Mesothelial cell of epicardium (in vitro differentiated cells): ENCODE measurements at regions not wholly inside any gene's neighbourhood (a gene's known extent, or its start where the extent isn't known, plus 50 kb on each side); places are given as distances from the start of the nearest gene placed in this dataset.

ENCODE experiments used
- DNase-seq, 2 experiments: peaks; one replicate each; pipeline ENCODE4 v3.0.0; 2021; ENCODE audit warnings: low spot score in 2 of 2; ENCODE audit not compliant: unreplicated experiment in 2 of 2
- H3K27ac Mint-ChIP-seq: 2 replicates; pipeline ENCODE4 v1.8.0; 2021; ENCODE audit warnings: mixed read lengths
- H3K27me3 Mint-ChIP-seq: 2 replicates; pipeline ENCODE4 v1.8.0; 2021; ENCODE audit warnings: low read depth, mixed read lengths
- H3K36me3 Mint-ChIP-seq: 2 replicates; pipeline ENCODE4 v1.8.0; 2021; ENCODE audit warnings: mixed read lengths
- H3K4me1 Mint-ChIP-seq: 2 replicates; pipeline ENCODE4 v1.8.0; 2021; ENCODE audit warnings: mixed read lengths
- H3K4me3 Mint-ChIP-seq: 2 replicates; pipeline ENCODE4 v1.8.0; 2021; ENCODE audit warnings: mild to moderate bottlenecking, moderate library complexity, mixed read lengths
- H3K9me3 Mint-ChIP-seq: 2 replicates; pipeline ENCODE4 v1.8.0; 2021; ENCODE audit warnings: mixed read lengths
- CTCF ChIP-seq: fragments of 200-600 bp; sonication (generic); IDR thresholded peaks from one replicate; pipeline ENCODE4 v1.5.0; 2021; ENCODE audit warnings: antibody characterized with exemption; ENCODE audit not compliant: unreplicated experiment

GRCh38 chr9:28410411-28410810 lies 837.1 kb upstream of the C9orf72 start:
- no peak for TF ChIP-seq CTCF

GRCh38 chr9:28413471-28413870 lies 840.2 kb upstream of the C9orf72 start:
- DNase-seq = no peak
- H3K9me3 Mint-ChIP-seq = no peaks in the 10 kb centered on the region
- H3K36me3 Mint-ChIP-seq = no peaks in the 10 kb centered on the region
- TF ChIP-seq CTCF = no peak
- H3K27me3 Mint-ChIP-seq = peaks cover 5% of the 10 kb centered on the region
- no peak overlapping the region for H3K4me3 Mint-ChIP-seq
- peaks cover 21% of the 10 kb centered on the region for H3K4me1 Mint-ChIP-seq
- no peak overlapping the region for H3K27ac Mint-ChIP-seq

More at GRCh38 chr9:28410411-28410810, 837.1 kb upstream of the C9orf72 start:
- Mint-ChIP-seq H3K4me1 (peaks cover 22% of the 10 kb centered on the region), H3K27ac (peak overlapping the region; percentile 57), H3K27me3 (peaks cover 4% of the 10 kb centered on the region), H3K36me3 (no peaks in the 10 kb centered on the region), H3K4me3 (no peak overlapping the region), H3K9me3 (no peaks in the 10 kb centered on the region)
- DNase-seq = no peak

GRCh38 chr9:28423255-28423654 lies 850.0 kb upstream of the C9orf72 start:
- TF ChIP-seq CTCF = no peak
- no peak overlapping the region for H3K4me3 Mint-ChIP-seq

GRCh38 chr9:28435456-28435855 lies 862.2 kb upstream of the C9orf72 start:
- DNase-seq = no peak
- no peak for TF ChIP-seq CTCF
- no peaks in the 10 kb centered on the region for H3K36me3 Mint-ChIP-seq
- H3K27ac Mint-ChIP-seq = no peak overlapping the region
- H3K4me1 Mint-ChIP-seq = no peaks in the 10 kb centered on the region
- peaks cover 4% of the 10 kb centered on the region for H3K9me3 Mint-ChIP-seq
- no peaks in the 10 kb centered on the region for H3K27me3 Mint-ChIP-seq
- no peak overlapping the region for H3K4me3 Mint-ChIP-seq

More at GRCh38 chr9:28423255-28423654, 850.0 kb upstream of the C9orf72 start:
- no peaks in the 10 kb centered on the region for H3K27me3 Mint-ChIP-seq
- no peaks in the 10 kb centered on the region for H3K36me3 Mint-ChIP-seq
- no peaks in the 10 kb centered on the region for H3K4me1 Mint-ChIP-seq
- H3K9me3 Mint-ChIP-seq = peaks cover 5% of the 10 kb centered on the region
- DNase-seq = no peak
- H3K27ac Mint-ChIP-seq = no peak overlapping the region

GRCh38 chr9:28439688-28440087 lies 866.4 kb upstream of the C9orf72 start:
- H3K36me3 Mint-ChIP-seq = no peaks in the 10 kb centered on the region
- H3K27ac Mint-ChIP-seq = no peak overlapping the region
- H3K4me1 Mint-ChIP-seq = no peaks in the 10 kb centered on the region
- H3K27me3 Mint-ChIP-seq = no peaks in the 10 kb centered on the region
- no peak overlapping the region for H3K4me3 Mint-ChIP-seq
- TF ChIP-seq CTCF = no peak
- DNase-seq = no peak
- H3K9me3 Mint-ChIP-seq = peaks cover 8% of the 10 kb centered on the region

GRCh38 chr9:28443461-28443860 lies 870.2 kb upstream of the C9orf72 start:
- DNase-seq = no peak
- peaks cover 9% of the 10 kb centered on the region for H3K4me1 Mint-ChIP-seq
- no peaks in the 10 kb centered on the region for H3K36me3 Mint-ChIP-seq
- H3K27me3 Mint-ChIP-seq = no peaks in the 10 kb centered on the region
- no peak for TF ChIP-seq CTCF
- H3K9me3 Mint-ChIP-seq = peaks cover 5% of the 10 kb centered on the region
- no peak overlapping the region for H3K27ac Mint-ChIP-seq
- no peak overlapping the region for H3K4me3 Mint-ChIP-seq
